ENCODE measurements at regions not wholly inside any gene's neighbourhood (a gene's known extent, or its start where the extent isn't known, plus 50 kb on each side); places are given as distances from the start of the nearest gene placed in this dataset.

DNA sequence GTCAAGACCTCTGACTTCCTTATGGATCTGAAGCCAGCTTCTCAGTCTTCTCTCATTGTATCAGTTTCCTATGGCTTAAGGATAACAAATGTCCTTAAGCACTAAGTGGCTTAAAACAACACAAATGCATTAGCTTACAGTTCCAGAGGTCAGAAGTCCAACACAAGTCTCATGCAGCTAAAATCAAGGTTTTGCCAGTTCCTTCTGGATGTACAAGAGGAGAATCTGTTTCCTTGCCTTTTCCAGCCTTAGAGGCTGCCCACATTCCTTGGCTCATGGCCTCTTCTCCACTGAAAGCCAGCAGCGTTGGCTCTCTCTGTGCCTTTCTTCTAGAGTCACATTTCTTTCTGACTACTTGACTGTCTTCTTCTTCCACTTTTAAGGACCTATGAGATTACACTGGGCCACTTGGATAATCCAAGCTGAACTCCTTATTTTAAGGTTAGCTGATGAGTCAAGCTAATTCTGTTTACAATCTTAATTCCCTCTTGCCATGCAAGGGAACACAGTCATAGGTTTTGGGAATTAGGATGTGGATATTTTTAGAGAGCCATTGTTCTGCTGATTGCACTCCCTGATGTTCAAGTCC lies 179.0 kb downstream of the BCAS1 start:
- no peak overlapping the region for H3K4me3 ChIP-seq (ENCODE audit: low read depth, low read length)
- TF ChIP-seq, protein P1, sequence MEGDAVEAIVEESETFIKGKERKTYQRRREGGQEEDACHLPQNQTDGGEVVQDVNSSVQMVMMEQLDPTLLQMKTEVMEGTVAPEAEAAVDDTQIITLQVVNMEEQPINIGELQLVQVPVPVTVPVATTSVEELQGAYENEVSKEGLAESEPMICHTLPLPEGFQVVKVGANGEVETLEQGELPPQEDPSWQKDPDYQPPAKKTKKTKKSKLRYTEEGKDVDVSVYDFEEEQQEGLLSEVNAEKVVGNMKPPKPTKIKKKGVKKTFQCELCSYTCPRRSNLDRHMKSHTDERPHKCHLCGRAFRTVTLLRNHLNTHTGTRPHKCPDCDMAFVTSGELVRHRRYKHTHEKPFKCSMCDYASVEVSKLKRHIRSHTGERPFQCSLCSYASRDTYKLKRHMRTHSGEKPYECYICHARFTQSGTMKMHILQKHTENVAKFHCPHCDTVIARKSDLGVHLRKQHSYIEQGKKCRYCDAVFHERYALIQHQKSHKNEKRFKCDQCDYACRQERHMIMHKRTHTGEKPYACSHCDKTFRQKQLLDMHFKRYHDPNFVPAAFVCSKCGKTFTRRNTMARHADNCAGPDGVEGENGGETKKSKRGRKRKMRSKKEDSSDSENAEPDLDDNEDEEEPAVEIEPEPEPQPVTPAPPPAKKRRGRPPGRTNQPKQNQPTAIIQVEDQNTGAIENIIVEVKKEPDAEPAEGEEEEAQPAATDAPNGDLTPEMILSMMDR (conservative IDR thresholded peaks at IDR 0.05; ENCODE audit: low read depth, low read length) = no peak
- no peak for DNase-seq (ENCODE audit: low read depth)

DNA sequence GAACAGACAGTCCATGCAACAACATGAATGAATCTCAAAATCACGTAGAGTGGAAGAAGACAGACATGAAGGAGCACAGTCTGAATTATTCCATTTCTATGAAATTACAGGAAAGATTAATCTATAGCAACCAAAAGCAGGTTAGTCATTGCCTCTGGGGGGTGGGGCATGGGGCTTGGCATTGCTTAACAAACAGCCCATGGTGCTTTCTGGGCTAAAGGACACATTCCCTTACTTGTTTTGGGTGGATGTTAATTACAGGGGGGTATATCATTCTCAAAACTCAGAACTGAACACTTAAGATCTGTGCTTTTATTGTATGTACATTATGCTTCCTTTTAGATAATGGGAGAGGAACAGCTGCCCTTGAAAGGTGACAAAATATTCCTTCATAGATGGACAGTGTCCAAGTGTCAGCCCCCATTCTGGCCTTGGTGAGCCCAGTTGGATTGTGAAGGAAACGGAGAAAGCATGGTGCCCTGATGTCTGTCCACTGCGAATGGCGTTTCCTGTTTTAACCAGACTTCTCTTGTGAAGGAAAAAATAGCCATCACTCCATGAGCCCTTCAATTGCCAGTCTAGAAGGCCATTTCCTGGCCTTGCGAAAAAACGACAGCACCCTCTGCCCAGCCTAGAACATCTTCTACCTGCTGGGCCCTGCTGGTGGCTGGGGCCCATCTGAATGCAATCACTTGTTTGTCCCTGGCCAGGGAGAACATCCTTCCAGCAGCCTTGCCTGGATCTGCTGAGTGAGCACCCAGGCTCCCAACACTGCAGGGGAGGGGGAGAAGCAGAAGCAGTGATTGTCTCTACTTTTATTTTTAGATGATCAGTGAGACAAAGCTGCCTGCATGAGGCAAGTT lies 179.7 kb downstream of the BCAS1 start:
- no peak overlapping the region for H3K4me3 ChIP-seq (ENCODE audit: low read depth, low read length)
- no peak for DNase-seq (ENCODE audit: low read depth)
- TF ChIP-seq, protein P1 (conservative IDR thresholded peaks at IDR 0.05; ENCODE audit: low read depth, low read length) = no peak

DNA sequence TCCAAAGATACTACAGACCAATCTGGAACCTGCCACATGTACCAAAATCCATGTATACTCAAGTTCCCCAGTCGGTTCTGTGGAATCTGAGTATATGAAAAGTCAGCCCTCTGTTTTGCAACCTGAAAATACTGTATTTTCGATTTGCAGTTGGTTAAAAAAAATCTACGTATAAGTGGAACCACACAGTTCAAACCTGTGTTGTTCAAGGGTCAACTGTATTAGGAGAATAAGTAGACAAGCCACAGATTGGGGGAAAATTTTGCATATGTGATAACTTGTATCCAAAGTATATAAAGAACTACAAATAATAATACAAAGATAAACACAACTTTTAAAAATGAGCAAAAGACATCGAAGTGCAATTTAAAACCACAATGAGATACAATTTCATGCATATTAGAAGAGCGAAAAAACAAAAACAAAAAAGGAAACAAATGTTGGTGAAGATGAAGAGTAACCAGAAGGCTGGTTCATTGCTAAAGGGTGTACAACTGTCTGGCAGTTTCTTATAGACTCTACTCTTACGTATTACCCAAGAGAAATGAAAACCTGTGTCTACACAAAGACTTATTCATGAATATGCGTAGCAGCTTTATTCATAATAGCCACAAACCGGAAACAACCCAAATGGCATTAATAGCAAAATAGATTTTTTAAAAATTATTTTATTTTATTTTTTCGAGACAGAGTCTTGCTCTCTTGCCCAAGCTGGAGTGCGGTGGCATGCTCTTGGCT lies 180.8 kb downstream of the BCAS1 start:
- no peak overlapping the region for H3K4me3 ChIP-seq (ENCODE audit: low read depth, low read length)
- DNase-seq (ENCODE audit: low read depth) = no peak
- TF ChIP-seq, protein P1 (conservative IDR thresholded peaks at IDR 0.05; ENCODE audit: low read depth, low read length) = no peak

DNA sequence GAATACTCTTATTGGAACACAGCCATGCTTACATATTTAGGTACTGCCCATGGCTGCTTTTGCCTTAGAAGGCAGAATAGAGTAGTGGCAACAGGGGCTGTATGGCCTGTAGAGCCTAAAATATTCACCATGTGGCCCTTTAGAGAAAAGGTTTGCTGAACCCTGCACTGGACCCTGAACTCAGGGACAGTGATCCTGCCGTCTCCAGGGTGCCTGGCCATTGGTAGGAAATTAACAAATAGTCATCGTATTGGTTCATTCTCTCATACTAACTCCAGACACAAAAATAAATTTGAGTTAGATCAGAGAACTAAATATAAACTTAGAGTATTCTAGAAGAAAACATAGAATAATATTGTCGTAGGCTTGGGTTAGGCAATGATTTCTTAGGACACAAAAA lies 181.4 kb downstream of the BCAS1 start:
- H3K4me3 ChIP-seq (ENCODE audit: low read depth, low read length) = no peak overlapping the region
- DNase-seq (ENCODE audit: low read depth) = no peak
- TF ChIP-seq, protein P1 (conservative IDR thresholded peaks at IDR 0.05; ENCODE audit: low read depth, low read length) = no peak

DNA sequence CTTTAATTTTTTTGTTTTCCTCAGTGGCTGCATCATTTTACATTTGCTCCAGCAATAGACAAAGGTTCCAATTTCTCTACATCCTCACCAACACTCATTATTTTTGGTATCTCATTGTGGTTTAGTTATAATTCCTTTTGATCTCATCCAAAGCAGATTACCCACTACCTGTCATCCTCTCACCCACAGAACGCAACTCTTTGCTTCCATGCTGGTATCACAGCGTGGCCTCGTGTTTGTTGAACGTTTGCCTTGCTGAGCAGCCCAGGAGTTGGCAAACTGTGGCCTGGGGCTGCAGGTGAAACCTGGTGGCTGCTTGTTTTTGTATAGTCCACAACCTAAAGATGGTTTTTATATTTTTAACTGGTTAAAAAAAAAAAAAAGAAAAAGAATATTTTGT lies 181.9 kb downstream of the BCAS1 start:
- no peak for DNase-seq (ENCODE audit: low read depth)
- TF ChIP-seq, protein P1 (conservative IDR thresholded peaks at IDR 0.05; ENCODE audit: low read depth, low read length) = no peak
- H3K4me3 ChIP-seq (ENCODE audit: low read depth, low read length) = no peak overlapping the region

DNA sequence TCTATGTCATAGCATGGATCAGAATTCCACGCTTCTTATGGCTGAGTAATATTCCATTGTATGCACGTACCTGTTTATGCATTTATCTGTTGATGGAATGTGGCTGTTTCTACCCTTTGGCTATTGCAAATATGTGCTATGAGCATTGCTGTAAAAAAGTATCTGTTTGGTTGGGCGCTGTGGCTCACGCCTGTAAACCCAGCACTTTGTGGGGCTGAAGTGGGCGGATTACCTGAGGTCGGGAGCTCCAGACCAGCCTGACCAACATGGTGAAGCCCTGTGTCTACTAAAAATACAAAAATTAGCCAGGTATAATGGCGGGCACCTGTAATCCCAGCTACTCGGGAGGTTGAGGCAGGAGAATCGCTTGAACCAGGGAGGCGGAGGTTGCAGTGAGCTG lies 182.4 kb downstream of the BCAS1 start:
- TF ChIP-seq, protein P1 (conservative IDR thresholded peaks at IDR 0.05; ENCODE audit: low read depth, low read length) = no peak
- H3K4me3 ChIP-seq (ENCODE audit: low read depth, low read length) = no peak overlapping the region
- no peak for DNase-seq (ENCODE audit: low read depth)

Data from choroid plexus epithelial cell (primary cell).